HEK293 (cell line): ENCODE measurements at regions not wholly inside any gene's neighbourhood (a gene's known extent, or its start where the extent isn't known, plus 50 kb on each side); places are given as distances from the start of the nearest gene placed in this dataset.

Experiments
- CTCF ChIP-seq: fragments of 450-650 bp; formaldehyde crosslinking; IDR thresholded peaks from 2 replicates; pipeline ENCODE4 v1.5.1; 2016; ENCODE audit warnings: missing biosample characterization, missing genetic modification characterization
- RBAK ChIP-seq: fragments of 450-650 bp; formaldehyde crosslinking; IDR thresholded peaks from 2 replicates; pipeline ENCODE4 v1.5.1; 2016; ENCODE audit warnings: missing biosample characterization, missing genetic modification characterization
- REST ChIP-seq: fragments of 450-650 bp; formaldehyde crosslinking; IDR thresholded peaks from 2 replicates; pipeline ENCODE4 v1.5.1; 2016; ENCODE audit warnings: missing biosample characterization, missing genetic modification characterization
- ZBTB1 ChIP-seq: fragments of 450-650 bp; formaldehyde crosslinking; IDR thresholded peaks from 2 replicates; pipeline ENCODE4 v1.5.1; 2016; ENCODE audit warnings: missing biosample characterization, missing genetic modification characterization
- ZNF600 ChIP-seq: fragments of 450-650 bp; formaldehyde crosslinking; IDR thresholded peaks from 2 replicates; pipeline ENCODE4 v1.5.1; 2016; ENCODE audit warnings: missing biosample characterization, missing genetic modification characterization
- ZNF658 ChIP-seq: fragments of 450-650 bp; formaldehyde crosslinking; IDR thresholded peaks from 2 replicates; pipeline ENCODE4; 2016; ENCODE audit warnings: missing biosample characterization, missing genetic modification characterization

DNA sequence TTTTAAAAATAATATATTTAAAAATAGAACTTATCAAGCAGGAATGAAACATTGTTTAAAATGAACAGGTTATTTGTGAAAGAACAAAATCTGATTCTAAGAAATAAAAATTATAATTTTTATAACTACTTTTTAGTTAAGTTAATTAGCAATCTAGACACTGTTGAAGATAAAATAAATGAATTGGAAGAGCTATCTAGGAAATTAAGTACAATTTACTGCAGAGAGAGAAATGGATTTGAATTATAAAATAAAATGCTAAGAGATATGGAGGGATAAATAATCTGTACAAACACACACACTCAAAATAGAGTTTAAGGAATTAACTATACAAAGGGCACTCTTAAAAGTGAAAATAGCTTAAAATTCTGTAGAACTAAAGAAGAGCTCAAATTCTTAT lies 1123.1 kb downstream of the PLA2G4A start:
- TF ChIP-seq REST (tag by site-specific recombination) (no peak), CTCF (tag by site-specific recombination) (no peak), RBAK (tag by site-specific recombination) (no peak), ZNF600 (no peak), ZBTB1 (tag by site-specific recombination) (no peak), ZNF658 (no peak)
